ENCODE measurements at regions not wholly inside any gene's neighbourhood (a gene's known extent, or its start where the extent isn't known, plus 50 kb on each side); places are given as distances from the start of the nearest gene placed in this dataset.
"Not testable (repeated sequence)": the region's sequence is repeated elsewhere in the genome, so short reads cannot be mapped to it uniquely, and the experiment has no call there.

DNA sequence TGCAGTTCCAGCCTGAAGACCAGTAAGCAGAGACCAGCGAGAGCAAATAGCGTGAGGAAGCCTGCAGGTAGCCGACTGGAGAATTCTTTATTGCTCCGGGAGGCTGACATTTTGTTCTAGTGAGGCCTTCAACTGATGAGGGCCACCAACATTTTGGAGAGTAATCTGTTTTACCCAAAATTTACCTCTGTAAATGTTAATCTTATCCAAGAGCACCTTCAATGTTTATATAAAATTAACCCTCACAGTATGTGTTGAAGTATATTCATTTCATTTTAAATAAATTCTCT, 546.4 kb upstream of the SLITRK5 start:
- DNase-seq, result no peak

GRCh38 chr13:87128036-87128435, 543.1 kb upstream of the SLITRK5 start:
- no peak for DNase-seq

DNA sequence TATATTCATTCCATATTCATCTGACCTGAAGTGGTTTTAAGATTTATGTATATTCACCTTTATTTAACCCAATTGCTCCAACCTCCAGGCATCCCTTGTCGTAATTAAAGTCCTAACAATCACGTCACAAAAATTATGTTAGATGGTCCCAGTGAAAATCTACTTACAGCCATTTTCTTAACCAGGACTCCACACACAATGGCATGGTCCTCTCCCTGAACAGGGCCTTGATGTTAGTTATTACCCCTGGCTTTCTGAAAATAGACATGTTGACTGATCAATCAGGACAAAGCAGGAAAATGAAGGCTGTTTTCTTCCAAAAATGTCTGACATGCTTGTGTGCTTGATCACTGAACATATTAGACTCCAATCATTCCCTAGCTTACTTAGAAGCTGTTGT, 542.7 kb upstream of the SLITRK5 start:
- DNase-seq, result no peak

- DNase-seq, result no peak
Measured at GRCh38 chr13:87129602-87130300, 541.4 kb upstream of the SLITRK5 start.

- no peak for DNase-seq
Measured at GRCh38 chr13:87130423-87130822, 540.7 kb upstream of the SLITRK5 start.

DNA sequence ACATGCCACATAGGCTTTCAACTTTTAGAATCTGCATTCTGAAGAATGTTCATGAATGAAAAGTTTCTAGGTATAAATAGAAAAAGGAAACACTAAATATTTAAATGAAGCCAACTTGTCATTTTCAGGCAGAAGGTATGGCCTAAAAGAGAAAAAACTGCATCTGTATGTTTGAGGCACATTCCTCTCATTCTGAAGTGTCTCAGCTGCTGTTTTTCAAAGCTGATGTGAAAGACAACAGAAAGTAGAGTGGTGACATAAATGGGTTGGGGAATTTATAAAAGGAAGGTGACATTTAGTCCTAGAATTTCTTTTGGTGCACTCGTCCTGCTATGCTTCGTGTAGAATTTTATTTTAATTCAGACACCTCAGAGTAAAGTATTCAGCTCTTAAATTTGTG, 539.6 kb upstream of the SLITRK5 start:
- no peak for DNase-seq

GRCh38 chr13:87138866-87139265, 532.3 kb upstream of the SLITRK5 start:
- DNase-seq, result no peak

DNA sequence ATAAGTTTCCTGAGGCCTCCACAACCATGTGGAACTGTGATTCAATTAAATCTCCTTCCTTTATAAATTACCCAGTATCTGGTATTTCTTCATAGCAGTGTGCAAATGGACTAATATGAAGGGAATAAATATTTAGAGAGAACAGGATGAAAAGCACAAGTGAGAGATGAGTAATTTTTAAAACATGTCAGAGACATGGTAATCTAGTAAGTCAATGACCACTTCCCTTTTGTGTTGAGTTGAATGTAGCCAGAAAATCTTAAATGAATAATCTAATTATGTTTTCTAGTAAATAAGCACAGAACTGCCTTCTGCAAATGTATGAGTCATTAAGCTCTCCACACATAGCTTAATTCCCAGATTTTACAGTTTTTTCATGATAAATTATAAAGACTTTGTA, 524.1 kb upstream of the SLITRK5 start:
- no peak for DNase-seq

GRCh38 chr13:87153371-87153770, 517.8 kb upstream of the SLITRK5 start:
- DNase-seq, result no peak

- no peak for DNase-seq
Measured at GRCh38 chr13:87166348-87166747, 504.8 kb upstream of the SLITRK5 start.

- no peak for DNase-seq
Measured at GRCh38 chr13:87168390-87168789, 502.8 kb upstream of the SLITRK5 start.

GRCh38 chr13:87169337-87169736, 501.8 kb upstream of the SLITRK5 start:
- no peak for DNase-seq

GRCh38 chr13:87172166-87172835, 498.9 kb upstream of the SLITRK5 start:
- DNase-seq, result no peak

DNA sequence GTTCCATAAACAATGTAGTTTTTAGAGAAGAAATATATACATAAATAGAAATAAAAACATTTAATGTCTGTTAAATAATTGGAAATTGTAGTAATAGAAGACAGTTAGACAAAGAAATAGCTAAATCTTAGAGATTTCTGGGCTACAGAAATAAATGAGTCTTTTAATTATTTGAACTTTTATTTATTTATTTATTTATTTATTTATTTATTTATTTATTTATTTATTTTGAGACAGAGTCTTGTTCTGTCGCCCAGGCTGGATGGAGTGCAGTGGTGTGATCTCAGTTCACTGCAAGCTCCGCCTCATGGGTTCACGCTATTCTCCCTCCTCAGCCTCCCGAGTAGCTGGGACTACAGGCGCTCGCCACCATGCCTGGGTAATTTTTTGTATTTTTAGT, 486.0 kb upstream of the SLITRK5 start:
- not testable (repeated sequence) for DNase-seq

- DNase-seq, result not testable (repeated sequence)
Measured at GRCh38 chr13:87186647-87187046, 484.5 kb upstream of the SLITRK5 start.

- not testable (repeated sequence) for DNase-seq
Measured at GRCh38 chr13:87191485-87191884, 479.7 kb upstream of the SLITRK5 start.

- DNase-seq, result no peak
Measured at GRCh38 chr13:87198371-87198770, 472.8 kb upstream of the SLITRK5 start.

GRCh38 chr13:87206708-87207107, 464.5 kb upstream of the SLITRK5 start:
- no peak for DNase-seq

GRCh38 chr13:87207280-87208003, 463.7 kb upstream of the SLITRK5 start:
- DNase-seq, result no peak

- no peak for DNase-seq
Measured at GRCh38 chr13:87208636-87209035, 462.5 kb upstream of the SLITRK5 start.

GRCh38 chr13:87234981-87235380, 436.2 kb upstream of the SLITRK5 start:
- DNase-seq, result no peak

DNA sequence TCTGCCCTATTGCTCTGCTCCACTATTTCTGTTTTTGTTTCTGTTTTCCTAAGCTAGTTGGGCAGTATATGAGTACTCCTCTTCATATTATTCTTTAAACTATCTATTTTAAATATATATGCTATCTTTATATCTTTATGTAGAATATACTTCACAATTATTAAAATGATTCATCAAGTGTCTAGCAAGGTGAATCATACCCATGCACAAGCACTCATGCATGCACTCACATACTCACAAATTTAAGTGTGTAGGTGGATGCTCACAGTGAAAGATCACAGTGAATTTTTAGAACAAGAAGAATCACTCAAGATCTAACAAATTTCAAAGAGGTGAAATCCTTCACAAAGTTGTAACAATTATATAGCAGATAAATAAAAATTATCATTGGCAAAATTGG, 435.6 kb upstream of the SLITRK5 start:
- no peak for DNase-seq

DNA sequence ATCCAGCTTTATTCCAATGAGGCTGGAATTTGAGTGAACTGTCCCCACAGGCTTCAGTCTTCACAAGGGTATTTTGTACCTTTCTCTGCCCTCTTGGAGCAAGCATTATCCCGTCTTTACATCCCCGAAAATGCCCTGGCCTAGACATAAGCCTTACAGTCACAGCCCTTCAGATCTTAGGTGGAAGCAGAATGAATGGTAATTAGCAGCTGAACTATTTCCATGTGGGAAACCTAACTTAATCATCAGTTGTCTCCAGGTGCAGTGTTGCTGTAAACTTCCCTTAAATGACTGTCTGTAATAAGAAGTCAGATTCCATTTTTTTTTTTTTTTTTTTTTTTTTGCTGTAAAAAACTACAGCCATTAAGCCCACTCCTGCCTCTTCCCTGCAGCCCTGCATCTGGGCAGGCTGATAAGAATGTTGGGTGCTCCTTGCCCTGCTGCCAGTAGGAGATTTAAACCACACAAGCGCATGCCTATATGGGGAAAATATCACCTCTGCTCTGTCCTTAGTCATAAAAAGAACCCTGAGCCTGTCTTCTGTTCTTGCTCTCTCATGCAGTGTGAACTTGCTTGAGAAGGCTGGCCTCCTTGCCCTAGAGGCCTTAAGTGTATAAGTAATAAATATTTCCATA, 426.8 kb upstream of the SLITRK5 start:
- no peak for DNase-seq

- not testable (repeated sequence) for DNase-seq
Measured at GRCh38 chr13:87249847-87250246, 421.3 kb upstream of the SLITRK5 start.
